RPMI8226 (cell line): ENCODE measurements at regions not wholly inside any gene's neighbourhood (a gene's known extent, or its start where the extent isn't known, plus 50 kb on each side); places are given as distances from the start of the nearest gene placed in this dataset.
"Not testable (repeated sequence)": the region's sequence is repeated elsewhere in the genome, so short reads cannot be mapped to it uniquely, and the experiment has no call there.

Experiments used
- DNase-seq: peaks from one replicate; pipeline ENCODE4 v3.0.0-alpha.2; 2015

- no peak for DNase-seq
Observed at GRCh38 chr12:46884362-46884761, 58.6 kb upstream of the SLC38A4 start.

GRCh38 chr12:46886541-46887041 is 60.8 kb upstream of the SLC38A4 start:
- no peak for DNase-seq

- DNase-seq = no peak
Observed at GRCh38 chr12:46887870-46888269, 62.1 kb upstream of the SLC38A4 start.

- DNase-seq = peak; percentile 29
Observed at GRCh38 chr12:46888568-46888967, 62.8 kb upstream of the SLC38A4 start.

GRCh38 chr12:46891306-46891705 is 65.5 kb upstream of the SLC38A4 start:
- DNase-seq = no peak

- DNase-seq = no peak
Observed at GRCh38 chr12:46892034-46892705, 66.4 kb upstream of the SLC38A4 start.

- DNase-seq = no peak
Observed at GRCh38 chr12:46892887-46893286, 67.1 kb upstream of the SLC38A4 start.

- no peak for DNase-seq
Observed at GRCh38 chr12:46893434-46893833, 67.6 kb upstream of the SLC38A4 start.

GRCh38 chr12:46895726-46896125 is 69.9 kb upstream of the SLC38A4 start:
- DNase-seq = no peak

GRCh38 chr12:46896680-46897079 is 70.9 kb upstream of the SLC38A4 start:
- no peak for DNase-seq

- no peak for DNase-seq
Observed at GRCh38 chr12:46898152-46898931, 72.5 kb upstream of the SLC38A4 start.

GRCh38 chr12:46898989-46899388 is 73.2 kb upstream of the SLC38A4 start:
- DNase-seq = no peak

GRCh38 chr12:46900734-46901463 is 75.1 kb upstream of the SLC38A4 start:
- no peak for DNase-seq

- no peak for DNase-seq
Observed at GRCh38 chr12:46901464-46902205, 75.8 kb upstream of the SLC38A4 start.

GRCh38 chr12:46903058-46903457 is 77.3 kb upstream of the SLC38A4 start:
- no peak for DNase-seq

- no peak for DNase-seq
Observed at GRCh38 chr12:46904406-46905238, 78.8 kb upstream of the SLC38A4 start.

GRCh38 chr12:46905239-46905627 is 79.4 kb upstream of the SLC38A4 start:
- not testable (repeated sequence) for DNase-seq

- DNase-seq = no peak
Observed at GRCh38 chr12:46907791-46908190, 82.0 kb upstream of the SLC38A4 start.

- no peak for DNase-seq
Observed at GRCh38 chr12:46908236-46908935, 82.6 kb upstream of the SLC38A4 start.

GRCh38 chr12:46908936-46909635 is 83.3 kb upstream of the SLC38A4 start:
- DNase-seq = no peak

- DNase-seq = no peak
Observed at GRCh38 chr12:46910830-46911229, 85.0 kb upstream of the SLC38A4 start.
